GM21825 (cell line): ENCODE measurements at regions not wholly inside any gene's neighbourhood (a gene's known extent, or its start where the extent isn't known, plus 50 kb on each side); places are given as distances from the start of the nearest gene placed in this dataset.

Source experiments
- ATAC-seq: cut with Tn5 transposase; IDR thresholded peaks from one replicate; pipeline ENCODE4 v1.9.1; 2021; ENCODE audit warnings: mild to moderate bottlenecking, moderate library complexity; ENCODE audit not compliant: unreplicated experiment

DNA sequence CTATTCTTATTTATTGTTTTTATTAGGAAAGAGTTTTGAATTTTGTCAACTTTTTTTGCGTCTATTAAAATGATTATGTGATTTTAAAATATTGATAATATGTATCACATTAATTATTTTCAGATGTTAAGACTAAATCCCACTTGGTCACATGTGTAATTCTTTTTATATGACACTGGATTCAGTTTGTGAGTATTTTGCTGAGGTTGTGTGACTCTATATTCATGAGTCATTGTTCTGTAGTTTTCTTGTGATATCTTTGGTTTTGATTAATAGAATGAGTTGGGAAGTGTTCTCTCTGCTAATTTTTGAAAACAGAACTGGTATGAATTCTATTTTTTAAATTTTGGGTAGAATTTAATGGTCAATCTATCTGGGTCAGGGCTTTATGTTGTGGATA is 317.9 kb downstream of the ETS1 start:
- ATAC-seq, result no peak

DNA sequence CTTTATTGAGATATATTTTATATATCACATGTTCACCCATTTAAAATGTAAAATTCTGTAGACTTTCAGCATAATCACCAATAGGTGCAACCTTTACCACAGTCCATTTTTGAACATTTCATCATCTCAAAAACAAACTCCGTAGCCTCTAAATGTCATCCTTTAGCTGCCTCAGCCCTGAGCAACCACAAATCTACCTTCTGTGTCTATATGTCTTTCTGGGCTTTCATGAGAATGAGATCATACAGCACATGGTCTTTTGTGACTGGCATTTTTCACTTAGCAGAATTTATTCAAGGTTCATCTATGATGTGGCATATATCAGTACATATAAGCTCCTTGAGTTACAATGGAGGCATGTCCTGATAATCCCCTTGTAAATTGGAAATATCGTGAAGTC is 320.5 kb downstream of the ETS1 start:
- ATAC-seq, result no peak

DNA sequence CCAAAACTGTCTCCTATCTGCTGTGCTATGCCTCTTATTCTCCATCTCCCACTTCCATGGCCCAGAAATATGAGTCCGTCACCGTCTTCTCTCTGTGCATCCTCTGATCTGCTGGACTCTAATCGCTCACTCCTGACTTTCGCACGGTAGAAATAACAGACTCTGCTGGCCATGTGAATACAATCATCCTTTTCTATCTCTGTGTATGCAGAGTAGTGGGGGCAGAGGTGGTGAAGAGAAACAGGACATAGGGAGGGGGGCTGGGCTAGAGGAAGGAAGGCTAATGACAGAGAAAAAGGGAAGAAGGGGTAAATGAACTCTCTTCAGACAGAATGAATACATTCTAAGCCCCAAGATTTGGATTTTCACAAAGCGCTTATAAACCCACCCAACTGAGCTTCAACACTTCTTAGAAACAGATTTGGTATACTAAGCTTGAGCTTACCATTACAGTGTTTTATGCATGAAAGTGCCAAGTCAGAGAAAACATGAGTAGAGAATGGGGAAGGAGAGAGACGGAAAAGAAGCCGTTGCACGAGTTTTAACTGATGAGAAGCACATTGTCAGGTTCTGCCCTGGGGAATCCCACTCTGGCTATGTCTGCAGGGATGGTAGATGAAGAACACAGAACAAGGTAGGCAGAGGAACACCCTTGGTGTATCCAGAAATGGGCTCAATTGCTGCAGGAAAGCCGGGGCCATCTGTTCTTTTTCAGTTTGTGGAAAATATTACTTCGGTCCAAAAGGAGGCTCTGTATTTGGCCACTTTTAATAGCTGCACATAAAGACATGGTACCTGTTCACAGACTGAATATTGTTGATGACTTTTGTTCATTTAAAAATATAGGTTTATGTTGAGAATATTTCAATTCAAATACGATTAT is 324.7 kb downstream of the ETS1 start:
- no peak for ATAC-seq

DNA sequence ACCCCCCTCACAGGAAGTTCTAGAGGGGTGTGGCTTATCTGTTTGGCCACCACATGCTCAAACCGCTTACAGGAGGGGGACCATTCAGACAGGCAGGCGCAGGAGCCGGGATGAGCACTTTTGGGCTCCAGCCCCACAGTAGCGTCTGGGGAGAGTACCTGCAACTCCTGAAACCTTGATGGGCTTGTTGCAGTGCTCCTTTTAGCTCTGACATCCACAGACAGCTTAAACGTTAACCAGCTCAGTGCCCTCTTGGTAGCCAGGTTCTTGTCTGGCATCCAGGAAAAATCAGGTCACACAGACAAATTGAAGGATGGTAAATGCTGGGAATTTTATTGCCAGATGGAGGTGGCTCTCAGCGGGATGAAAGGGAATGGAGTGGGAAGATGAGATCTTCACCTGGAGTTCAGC is 326.3 kb downstream of the ETS1 start:
- no peak for ATAC-seq

DNA sequence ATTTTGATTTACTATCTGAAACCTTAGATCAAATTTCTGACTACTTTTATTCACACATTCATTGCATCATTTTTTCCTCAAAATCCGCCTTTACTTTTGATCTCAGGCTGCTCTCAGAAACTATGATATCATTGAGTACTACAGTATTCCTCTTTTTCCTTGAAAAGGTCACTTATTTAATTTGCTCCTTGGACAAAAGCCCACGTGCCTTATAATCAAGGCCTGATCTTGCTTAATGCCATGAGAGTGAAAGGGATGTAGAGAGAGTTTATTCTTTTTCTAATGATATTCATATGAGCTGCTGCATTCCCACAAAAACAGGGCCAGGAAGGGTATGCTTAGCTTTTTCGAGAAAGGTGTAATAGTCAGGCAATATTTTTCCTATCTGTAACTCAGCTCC is 327.0 kb downstream of the ETS1 start:
- ATAC-seq, result no peak

DNA sequence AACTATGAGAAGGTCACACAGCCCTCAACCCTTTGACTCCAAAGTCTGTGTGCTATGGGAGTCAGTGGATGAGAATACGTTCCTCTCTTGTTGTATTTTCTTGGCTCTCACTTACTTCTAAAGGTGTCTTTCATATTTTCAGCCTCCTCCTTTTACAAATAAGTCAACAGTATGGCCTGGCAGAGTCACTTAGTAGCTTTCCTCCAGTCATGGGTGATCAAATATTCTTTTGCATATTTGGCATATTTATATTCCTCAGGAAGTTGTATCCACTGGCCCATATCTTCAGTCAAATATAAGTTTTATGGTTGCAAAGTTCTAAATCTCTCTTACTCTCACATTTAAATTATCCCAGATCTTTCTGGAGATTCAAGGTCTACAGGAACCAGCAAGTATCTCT is 327.5 kb downstream of the ETS1 start:
- ATAC-seq, result no peak

DNA sequence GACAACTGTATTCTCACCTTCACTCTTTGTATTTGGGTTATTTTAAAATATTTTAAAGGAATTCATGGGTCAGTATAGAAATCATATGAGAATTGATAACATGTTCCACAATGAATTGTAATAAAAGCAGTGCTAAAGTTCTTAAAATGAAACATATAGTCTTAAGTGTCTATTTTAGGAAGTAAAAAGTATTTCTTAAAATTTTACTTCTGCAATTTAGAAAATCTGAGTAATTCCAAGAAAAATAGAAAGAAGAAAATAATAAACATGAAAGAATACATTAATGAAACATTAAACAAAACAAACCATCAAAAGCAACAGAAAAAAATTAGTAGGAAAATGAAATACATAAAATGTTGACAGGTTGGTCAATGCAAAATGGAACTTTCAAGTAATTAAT is 332.4 kb downstream of the ETS1 start:
- ATAC-seq, result no peak

DNA sequence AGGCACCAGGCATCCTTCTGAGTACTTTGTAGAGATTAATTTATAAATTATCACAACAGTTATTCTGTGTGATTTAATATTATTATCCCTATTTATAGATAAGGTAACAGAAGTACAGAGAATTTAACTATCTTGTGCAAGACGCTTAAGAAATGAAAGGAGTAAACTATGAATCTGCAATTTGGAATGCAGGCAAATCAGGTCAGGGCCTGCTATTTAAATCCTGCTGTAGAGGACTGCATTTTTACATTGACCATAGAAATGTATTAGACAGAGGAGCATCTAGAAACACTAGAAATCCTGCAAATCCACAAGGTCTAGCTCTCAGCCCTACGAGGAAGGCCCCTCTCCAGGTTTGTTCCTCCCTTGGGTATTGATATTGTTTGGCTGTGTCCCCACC is 336.2 kb downstream of the ETS1 start:
- ATAC-seq, result no peak

DNA sequence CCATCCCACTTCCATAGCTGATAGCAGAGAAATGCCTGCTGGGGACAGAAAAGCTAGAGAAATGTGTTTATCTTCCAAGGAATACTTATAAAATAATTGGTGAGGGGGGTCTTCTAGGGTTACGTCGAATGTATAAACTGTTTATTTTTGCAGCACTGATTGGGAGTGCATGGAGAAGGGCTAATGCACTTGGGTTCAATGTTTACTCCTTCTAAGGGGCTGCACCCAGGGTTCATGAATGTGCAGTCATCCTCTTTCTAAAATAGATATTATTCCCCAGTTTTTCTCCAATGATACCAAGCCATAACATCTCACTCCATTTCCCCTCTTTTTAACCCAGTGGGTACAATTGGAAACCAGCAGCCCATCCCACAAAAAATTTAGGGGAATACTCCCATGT is 336.9 kb downstream of the ETS1 start:
- no peak for ATAC-seq

DNA sequence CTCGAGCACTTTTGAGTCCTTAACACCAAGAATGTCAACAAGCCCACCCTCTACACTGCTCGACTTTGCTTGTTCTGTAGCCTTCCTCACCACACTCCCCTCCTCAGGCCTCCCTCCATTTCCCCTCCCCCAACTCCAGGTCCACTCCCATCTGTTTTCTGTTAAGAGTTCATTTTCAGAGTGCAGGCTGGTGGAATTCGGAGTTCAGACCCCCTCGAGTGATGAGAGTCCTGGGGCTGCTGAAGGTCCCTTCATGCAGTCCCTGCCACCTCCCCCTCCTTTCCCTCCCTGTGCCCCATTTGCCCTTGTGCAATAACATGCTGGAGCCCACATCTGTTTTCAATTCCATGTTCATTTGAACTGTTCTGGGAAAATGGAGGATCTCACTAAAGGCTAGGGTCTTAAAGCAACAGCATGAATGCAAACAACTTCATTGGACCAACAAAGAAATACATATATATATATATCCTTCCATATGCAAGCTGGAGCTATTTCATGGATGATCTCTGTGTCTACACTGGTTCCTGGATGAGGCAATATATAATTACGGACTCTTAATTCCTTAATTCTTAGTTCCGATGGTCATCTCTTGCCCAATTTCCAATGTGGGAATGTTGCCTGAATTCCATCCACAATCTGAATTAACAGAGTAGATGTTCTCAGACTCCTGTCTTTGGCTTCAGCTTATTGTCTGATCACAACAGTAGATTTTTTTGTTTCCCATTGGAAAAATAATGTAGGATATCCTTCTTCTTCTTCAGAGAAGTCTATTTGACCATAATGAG is 340.4 kb downstream of the ETS1 start:
- no peak for ATAC-seq

DNA sequence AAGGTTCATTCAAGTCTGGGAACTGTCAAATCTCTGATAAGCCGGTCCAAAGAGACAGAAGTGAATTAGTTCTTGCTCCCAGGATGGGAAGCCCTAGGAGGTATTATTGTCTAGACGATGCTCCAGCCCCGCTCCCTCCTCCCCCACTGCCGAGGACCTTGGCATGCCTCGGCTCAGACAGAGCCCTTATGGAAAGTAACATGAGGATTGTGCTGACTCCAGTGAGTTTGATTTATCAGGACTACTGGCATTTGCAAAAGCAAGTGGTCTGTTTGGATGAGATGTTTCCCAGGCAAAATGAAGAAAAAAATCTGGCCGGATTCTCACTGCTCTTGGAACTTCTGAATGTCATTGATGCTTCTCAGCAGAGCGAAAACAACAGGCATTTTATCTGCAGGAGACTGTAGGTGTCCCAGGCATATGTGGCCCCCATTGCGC is 341.0 kb downstream of the ETS1 start:
- no peak for ATAC-seq

DNA sequence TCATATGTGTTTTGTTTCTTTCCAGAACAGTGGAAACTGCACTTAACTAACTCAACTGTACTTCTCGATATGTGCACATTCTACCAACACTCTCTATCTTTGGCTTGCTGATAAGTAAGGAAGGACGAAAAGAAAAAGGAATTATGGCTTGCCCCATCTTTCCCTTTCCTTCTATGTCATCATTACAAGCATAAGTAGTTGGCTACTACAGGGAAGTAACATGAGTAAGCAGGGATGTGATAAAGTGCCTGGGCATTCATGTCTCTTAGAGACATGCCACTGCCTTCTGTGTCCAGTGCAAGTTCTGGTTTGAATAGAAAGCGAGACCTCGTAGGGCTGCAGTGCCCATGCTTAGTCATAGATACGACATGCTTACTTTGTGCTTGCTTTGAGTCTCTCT is 342.5 kb downstream of the ETS1 start:
- no peak for ATAC-seq

DNA sequence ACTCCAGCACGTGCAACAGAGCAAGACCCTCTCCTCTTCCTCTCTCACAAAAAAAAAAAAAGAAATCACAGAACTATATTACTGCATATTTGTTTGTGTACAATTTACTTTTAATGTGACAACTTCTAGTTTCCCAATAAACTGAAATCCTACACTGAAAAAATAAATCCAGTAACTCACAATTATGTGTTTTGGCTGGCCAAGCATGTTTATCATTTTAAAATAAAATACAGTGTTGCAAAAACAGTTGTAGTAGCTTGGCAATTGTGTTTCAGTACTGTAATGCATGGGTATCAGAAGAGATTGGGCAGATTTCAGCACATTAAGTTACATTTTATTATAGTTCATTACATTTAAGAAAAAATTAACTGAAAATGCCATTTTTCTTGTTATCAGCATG is 344.9 kb downstream of the ETS1 start:
- ATAC-seq, result no peak

DNA sequence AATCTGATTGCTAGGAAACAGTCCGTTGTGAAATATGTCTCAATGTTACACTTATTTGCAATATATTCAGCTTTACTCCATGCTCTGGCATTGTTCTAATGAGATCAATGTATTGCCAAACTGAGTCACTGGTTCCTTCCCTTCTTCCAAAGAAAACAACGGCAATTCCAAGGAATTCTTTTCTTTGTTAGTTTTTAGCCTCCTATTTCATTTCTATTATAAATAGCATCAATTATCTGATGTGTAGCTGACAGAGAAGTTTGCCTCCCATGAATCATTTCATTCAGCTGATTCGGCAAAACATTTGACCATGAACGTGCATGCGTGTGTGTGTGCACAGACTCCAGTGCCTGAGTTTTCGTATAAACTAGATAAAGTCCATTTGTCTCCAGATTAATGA is 346.8 kb downstream of the ETS1 start:
- no peak for ATAC-seq

DNA sequence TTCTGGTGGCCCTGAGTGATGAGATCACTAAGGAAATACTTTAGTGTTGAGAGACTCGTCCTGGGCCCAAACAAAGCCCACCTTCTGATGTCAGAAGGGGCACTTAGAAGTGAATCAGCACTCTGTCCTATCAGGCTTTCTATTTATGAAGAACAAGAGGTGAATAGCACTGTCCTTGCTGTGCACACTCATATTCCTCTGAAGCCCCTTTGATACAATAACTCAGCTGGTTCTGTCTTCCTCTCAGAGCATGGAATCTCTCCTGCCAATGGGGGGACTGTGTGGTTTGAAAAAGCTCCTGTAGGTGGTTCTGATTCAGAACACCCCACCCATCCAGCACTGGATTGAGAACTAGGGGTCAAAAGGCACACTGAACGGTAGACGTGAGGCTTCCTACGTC is 348.1 kb downstream of the ETS1 start:
- ATAC-seq, result no peak

DNA sequence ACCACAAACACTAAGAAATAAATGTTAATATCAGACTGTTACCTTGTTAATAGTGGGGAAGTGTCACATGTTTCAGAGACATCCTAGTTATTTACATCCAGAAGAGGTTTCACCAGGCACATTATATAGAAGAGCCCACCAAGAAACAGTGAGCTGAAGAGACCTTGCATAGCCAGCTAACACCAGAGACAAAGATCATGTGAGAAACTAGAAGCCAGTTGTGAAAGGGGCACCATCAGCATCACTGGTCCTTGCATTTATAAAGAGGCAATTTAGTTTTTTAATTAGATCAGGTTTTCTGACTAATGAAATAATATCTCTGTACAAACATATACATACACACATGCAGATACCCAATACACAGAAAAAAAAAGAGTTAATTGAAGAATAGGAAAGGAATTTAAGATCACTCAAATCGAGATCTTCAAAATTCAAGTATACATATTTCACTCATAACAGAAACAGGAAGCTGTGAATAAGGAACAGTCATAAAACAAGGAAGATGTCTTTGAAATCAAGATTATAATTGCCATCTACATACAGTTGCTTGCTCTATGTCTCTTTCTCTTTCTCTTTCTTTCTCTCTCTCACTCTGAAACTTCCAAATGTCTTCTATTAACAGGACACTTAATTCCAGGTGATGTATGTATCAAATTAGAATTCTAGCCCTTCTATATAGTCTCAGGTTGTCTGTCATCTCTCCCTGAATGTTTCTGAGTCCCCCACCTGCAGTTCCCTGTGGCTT is 348.7 kb downstream of the ETS1 start:
- ATAC-seq, result no peak

DNA sequence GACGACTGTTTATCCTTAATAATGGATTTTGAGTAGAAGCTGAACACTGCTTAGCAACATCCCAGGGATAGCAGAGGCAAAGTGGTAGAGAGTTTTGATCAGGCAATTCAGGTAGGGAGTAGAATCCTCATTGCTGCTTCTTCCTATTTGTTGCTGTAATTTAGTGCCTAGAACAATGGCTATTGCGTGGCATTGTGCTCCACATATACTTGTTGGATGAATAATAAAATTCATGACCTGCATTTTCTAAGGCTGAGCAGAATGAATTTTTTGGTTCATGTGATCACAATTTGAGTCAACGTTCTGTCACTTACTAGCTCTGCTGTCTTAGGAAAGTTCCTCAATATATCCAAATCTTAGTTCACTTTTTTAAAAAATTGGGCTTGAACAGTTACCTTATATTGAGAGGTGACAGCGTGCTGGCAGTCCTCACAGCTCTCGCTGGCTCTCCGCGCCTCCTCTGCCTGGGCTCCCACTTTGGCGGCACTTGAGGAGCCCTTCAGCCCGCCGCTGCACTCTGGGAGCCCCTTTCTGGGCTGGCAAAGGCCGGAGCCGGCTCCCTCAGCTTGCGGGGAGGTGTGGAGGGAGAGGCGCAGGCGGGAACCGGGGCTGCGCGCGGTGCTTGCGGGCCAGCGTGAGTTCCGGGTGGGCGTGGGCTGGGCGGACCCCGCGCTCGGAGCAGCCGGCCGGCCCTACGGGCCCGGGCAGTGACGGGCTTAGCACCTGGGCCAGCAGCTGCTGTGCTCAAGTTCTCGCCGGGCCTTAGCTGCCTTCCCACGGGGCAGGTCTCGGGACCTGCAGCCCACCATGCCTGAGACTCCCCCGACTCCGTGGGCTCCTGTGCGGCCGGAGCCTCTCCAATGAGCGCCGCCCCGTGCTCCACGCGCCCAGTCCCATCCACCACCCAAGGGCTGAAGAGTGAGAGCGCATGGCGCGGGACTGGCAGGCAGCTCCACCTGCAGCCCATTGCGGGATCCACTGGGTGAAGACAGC is 350.6 kb downstream of the ETS1 start:
- no peak for ATAC-seq

DNA sequence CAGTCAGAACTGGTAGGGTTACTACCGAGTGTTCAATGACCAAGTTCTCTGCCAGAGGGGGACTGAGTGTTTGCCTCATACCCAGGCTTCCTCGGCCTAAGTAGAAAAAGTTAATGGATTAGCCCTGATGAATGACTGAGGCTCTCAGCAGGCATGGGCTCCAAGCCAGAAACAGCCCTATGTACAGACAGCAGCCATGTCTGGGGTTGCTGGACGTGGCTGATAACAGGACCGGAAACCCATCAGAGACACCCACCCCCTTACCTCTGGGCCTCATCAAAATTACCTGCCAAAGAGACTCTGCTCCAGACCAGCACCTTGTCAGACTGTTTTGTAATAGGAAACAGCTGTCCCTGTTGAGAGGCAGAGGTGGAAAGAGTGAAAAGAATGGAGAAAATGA is 351.4 kb downstream of the ETS1 start:
- ATAC-seq, result no peak

DNA sequence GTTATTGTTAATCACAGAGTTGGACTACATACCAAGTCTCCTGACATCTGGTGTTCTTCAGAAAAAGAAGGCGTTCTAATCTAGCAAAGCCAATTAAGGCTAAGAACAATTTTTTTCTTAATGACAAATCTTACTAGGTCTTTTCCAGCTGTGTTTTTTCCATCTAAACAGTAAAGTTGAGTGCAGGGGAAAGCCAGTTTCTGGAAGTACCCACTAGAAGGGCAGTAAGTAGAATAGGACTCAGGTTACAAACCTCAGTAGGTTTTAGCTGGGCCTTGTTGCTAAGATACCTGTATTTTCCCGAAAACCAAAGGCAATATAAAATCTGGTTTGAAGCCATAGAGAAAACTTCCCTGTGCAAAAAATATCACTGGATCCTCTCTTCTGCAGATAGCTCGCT is 351.9 kb downstream of the ETS1 start:
- no peak for ATAC-seq

DNA sequence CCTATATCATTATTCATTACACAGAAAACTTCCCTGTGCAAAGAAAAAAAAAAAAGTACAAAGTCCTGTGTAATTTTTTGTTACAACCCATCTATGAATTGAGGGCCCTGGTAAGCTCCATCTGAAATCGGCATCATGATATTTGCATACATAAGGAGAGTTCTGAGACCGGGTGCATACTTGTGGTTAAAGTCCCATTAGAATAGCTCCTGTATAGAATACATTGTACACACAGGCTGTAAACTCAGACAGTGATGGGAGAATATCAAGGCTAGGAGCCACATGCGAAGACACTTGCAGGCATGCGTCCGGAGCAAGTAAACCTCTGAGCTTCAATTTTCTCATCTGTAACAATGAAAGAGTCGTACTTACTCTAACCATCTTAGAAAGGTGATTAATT is 353.2 kb downstream of the ETS1 start:
- no peak for ATAC-seq
